ENCODE measurements at regions not wholly inside any gene's neighbourhood (a gene's known extent, or its start where the extent isn't known, plus 50 kb on each side); places are given as distances from the start of the nearest gene placed in this dataset.
"Not testable (repeated sequence)": the region's sequence is repeated elsewhere in the genome, so short reads cannot be mapped to it uniquely, and the experiment has no call there.

DNA sequence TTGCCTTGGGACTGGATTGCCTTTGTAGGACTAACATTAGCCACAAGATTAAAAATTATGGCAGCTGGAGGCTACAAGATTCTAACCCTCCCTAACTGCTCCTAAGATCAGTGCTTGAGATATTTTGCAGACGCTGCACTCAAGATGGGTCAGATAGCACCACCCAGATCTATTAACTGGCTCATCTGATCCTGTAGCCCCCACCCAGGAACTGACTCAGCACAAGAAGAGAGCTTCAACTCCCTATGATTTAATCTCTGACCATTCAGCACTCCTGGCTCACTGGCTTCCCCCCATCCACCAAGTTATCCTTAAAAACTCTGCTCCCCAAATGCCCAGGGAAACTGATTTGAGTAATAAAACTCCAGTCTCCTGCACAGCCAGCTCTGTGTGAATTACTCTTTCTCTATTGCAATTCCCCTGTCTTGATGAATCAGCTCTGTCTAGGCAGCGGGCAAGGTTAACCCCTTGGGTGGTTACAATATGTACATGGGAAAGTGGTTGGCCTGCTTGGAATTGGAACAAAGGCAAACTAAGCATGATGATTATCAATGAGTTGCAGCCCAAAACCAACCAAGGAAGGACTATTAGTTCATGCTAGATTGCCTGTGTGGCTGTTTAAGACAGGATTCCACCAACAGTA lies 111.3 kb downstream of the OR2B2 start:
- peaks cover 1 to 7% (median 2%) of the 10 kb centered on the region in 3 donors for H3K4me1 Mint-ChIP-seq

DNA sequence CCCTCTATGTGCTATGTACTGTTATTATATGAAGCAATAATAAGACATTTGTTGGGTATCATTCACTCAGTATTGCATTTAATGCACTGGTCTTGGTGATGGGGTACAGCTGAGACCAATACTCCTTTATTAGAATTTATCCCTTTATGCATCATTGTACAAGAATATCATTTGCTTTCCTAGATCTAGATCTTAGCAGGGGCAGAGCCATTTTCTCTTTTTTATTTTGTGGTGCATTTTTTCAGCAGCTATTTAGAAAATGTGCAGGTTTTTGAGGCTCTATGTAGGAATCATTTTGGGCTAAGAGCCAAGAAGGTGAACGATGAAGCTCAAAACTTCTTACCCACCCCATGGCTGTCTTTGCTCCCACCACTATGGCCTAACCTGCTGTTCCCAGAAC lies 114.2 kb downstream of the OR2B2 start:
- Mint-ChIP-seq H3K27ac (no peak overlapping the region), H3K36me3 (no peaks in the 10 kb centered on the region), H3K4me3 (peak overlapping the region in 1 of 4 donors; percentile 27), H3K4me1 (peaks cover 4 to 11% (median 5%) of the 10 kb centered on the region in 3 donors), H3K9me3 (no peaks in the 10 kb centered on the region), H3K27me3 (no peaks in the 10 kb centered on the region)

More for the DNA sequence above, 111.3 kb downstream of the OR2B2 start:
- Mint-ChIP-seq H3K27ac (no peak overlapping the region), H3K27me3 (peaks cover 3% of the 10 kb centered on the region), H3K9me3 (no peaks in the 10 kb centered on the region), H3K4me3 (no peak overlapping the region), H3K36me3 (no peaks in the 10 kb centered on the region)

DNA sequence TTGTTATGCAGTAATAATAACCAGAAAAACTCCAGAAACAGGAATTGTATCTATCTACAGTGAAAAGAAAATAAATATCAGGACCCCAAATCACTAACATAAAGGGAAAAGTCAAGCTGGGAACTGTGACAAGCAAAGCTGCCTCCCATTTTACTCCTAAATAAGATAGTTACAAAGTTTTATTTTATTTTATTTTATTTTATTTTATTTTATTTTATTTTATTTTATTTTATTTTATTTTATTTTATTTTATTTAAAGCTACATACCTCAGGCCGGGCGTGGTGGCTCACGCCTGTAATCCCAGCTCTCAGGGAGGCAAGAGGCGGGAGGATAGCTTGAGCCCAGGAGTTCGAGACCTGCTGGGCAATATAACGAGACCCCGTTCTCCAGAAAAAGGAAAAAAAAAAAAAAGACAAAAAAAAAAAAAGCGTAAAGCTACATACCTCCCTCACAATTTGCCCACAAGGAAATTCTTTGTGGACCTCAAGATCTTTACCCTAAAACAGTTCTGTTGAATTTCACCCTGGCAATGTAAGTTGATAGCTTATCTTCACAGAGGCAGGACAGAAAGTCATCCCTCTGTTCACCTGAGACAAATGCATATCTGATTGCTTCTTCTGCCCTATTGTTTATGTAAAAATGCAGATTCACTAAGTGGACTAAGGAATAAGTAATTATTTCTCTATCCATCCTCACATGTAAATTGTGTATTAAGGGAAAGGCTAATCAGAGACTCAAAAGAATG lies 115.3 kb downstream of the OR2B2 start:
- Mint-ChIP-seq H3K27ac (peak overlapping the region in 2 of 3 donors; percentile 47 to 55), H3K4me1 (peaks cover 10 to 19% (median 11%) of the 10 kb centered on the region in 3 donors)
- not testable (repeated sequence) for H3K36me3 Mint-ChIP-seq, H3K27me3 Mint-ChIP-seq, H3K4me3 Mint-ChIP-seq, H3K9me3 Mint-ChIP-seq

DNA sequence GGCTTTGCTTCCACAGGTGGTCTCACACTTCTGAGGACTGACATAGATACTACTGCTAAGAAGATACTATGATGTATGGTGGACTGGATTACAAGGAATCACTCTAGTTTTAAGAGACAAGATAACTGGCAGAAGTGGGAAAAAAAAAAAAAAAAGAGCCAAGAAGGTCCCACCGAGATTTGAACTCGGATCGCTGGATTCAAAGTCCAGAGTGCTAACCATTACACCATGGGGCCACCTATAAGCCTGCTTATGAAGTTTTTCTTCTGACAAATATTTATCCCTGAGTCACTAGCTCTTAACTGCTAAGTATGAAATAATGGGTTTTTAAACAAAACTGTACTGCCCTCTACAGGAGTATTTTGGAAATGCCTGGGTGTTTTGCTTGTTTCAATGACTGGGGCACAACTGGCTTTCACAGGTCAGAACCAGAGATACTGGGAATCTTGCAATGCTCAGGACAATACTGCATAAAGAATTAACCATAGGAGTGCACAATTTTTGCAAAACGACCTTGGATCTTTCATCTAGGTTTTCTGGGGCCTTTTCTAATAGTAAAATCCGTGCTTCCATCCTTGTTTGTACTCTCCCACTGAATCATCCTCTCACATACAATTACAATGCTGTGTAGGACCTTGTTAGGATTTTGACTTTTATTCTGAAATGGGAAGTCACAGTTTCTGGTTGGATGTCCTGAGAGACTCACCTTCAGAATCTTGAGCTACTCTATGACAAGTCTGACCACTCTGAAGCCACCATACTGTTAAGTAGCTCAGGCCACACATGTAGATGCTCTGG lies 116.3 kb downstream of the OR2B2 start:
- Mint-ChIP-seq H3K27me3 (peaks cover 5% of the 10 kb centered on the region), H3K27ac (peak overlapping the region; percentile 65 to 80 (median 73)), H3K4me3 (peak overlapping the region in 1 of 4 donors; percentile 42), H3K4me1 (peaks cover 16 to 26% (median 18%) of the 10 kb centered on the region in 3 donors), H3K36me3 (no peaks in the 10 kb centered on the region), H3K9me3 (no peaks in the 10 kb centered on the region)

DNA sequence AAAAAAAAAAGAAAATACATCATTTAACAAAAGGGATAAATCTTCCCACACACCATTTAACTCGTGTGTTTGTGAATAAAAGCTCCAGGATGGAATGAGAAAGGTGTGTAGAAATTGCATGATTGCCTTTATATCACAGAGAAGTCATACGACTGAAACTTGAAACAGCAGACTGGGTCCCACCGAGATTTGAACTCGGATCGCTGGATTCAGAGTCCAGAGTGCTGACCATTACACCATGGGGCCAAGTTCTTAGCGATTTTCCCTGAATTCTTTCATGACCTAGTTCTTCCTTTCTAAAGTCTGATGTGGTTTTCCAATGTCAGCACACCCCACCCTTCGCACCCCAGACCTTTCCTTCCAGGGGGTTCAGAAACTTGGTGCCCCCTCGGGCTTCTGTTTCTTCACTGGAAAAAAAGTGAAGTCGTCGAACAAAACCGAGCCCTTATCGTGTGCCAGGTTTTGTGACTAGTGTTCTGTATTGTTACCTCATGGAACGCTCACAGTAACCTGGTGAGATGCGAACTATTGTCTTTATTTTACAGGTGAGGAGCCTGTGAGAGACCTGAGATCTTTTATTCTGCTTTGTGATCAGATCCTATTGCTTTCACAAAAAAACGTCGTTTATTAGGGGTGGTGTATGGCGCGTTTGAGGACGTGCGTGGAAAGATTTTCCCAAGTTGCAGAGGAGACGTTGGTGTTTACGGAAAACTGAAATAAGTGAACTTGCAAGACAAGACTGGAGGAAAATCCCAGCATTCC lies 120.8 kb downstream of the OR2B2 start:
- Mint-ChIP-seq H3K36me3 (no peaks in the 10 kb centered on the region), H3K27me3 (peaks cover 5% of the 10 kb centered on the region), H3K4me1 (peaks cover 16 to 26% (median 18%) of the 10 kb centered on the region in 3 donors), H3K4me3 (peak overlapping the region; percentile 81 to 94 (median 90)), H3K27ac (peak overlapping the region; percentile 50 to 70 (median 67)), H3K9me3 (no peaks in the 10 kb centered on the region)

DNA sequence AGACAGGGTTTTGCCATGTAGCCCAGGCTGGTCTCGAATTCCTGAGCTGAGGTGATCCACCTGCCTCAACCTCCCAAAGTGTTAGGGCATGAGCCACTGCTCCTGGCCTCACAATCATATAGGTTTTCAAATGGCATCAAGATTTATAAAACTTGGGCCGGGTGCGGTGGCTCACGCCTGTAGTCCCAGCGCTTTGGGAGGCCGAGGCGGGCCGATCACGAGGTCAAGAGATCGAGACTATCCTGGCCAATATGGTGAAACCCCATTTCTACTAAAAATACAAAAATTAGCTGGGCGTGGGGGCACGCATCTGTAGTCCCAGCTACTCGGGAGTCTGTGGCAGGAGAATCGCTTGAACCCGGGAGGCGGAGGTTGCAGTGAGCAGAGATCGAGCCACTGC lies 123.8 kb downstream of the OR2B2 start:
- not testable (repeated sequence) for H3K36me3 Mint-ChIP-seq, H3K9me3 Mint-ChIP-seq, H3K4me3 Mint-ChIP-seq, H3K27ac Mint-ChIP-seq, H3K27me3 Mint-ChIP-seq
- peaks cover 11 to 17% (median 14%) of the 10 kb centered on the region in 3 donors for H3K4me1 Mint-ChIP-seq

DNA sequence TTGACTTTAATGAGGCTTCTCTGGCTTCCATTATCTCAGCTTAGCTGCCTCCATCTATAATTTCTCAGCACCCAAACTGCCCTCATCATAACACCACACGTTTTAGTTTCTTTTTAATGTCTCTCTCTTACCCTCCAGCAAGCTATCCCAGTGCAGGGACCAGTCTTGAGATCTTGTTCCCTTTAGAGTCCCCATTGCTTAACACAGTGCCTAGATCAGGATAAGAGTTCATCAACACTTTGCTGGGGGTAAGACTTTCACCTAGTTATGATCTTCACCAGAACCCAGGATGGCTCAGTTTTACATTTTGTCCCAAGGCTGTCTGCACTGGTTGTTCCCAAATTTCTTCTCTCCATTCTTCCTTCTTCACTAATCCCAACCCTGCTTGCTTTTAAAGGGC lies 126.1 kb downstream of the OR2B2 start:
- H3K4me3 Mint-ChIP-seq = no peak overlapping the region
- no peaks in the 10 kb centered on the region for H3K36me3 Mint-ChIP-seq
- no peak overlapping the region for H3K27ac Mint-ChIP-seq
- no peaks in the 10 kb centered on the region for H3K4me1 Mint-ChIP-seq
- no peaks in the 10 kb centered on the region for H3K9me3 Mint-ChIP-seq
- peaks cover 2% of the 10 kb centered on the region for H3K27me3 Mint-ChIP-seq

DNA sequence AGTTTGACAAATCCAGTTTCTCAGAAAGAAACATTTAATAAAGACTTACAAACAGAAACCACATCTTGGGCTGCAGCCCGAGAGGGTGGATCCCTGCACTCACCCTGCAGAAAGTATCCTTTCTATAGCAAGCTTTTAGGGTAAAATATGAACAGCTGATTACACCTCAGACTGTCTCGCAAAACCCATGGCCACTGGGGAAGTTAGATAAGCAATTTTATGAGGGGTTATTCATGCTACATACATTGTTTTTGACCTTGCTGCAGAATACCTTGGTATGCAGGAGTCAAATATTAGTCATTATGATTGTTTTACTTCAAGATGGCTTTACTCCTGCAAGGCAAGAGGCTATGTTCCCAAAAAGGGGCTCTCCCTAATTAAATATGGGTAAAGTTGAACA lies 126.9 kb downstream of the OR2B2 start:
- H3K4me1 Mint-ChIP-seq = no peaks in the 10 kb centered on the region
- H3K27ac Mint-ChIP-seq = no peak overlapping the region
- H3K4me3 Mint-ChIP-seq = no peak overlapping the region
- peaks cover 5% of the 10 kb centered on the region for H3K27me3 Mint-ChIP-seq
- H3K9me3 Mint-ChIP-seq = no peaks in the 10 kb centered on the region
- peaks cover 2% of the 10 kb centered on the region for H3K36me3 Mint-ChIP-seq

DNA sequence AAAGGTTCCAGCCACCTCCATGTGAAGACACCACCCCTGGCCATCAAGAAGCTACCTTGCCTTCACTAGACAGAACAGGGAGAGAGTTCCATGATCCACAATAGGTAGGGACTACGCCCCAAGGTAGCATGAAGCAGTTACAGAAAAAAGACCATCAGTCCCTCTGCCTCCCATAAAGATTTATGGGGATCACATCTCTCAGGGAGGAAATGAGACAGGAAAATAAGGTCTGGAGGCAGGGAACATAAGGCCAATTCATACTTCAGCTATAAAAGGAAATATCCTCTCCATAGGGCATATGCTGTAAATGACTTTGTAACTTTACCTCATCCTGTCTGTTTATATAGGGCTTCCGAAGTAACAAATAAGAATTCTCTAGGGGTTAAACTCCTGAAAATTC lies 129.4 kb downstream of the OR2B2 start:
- Mint-ChIP-seq H3K27ac (peak overlapping the region in 2 of 3 donors; percentile 56 to 81), H3K27me3 (peaks cover 5% of the 10 kb centered on the region), H3K4me1 (no peaks in the 10 kb centered on the region), H3K36me3 (peaks cover 2% of the 10 kb centered on the region), H3K4me3 (no peak overlapping the region), H3K9me3 (no peaks in the 10 kb centered on the region)

DNA sequence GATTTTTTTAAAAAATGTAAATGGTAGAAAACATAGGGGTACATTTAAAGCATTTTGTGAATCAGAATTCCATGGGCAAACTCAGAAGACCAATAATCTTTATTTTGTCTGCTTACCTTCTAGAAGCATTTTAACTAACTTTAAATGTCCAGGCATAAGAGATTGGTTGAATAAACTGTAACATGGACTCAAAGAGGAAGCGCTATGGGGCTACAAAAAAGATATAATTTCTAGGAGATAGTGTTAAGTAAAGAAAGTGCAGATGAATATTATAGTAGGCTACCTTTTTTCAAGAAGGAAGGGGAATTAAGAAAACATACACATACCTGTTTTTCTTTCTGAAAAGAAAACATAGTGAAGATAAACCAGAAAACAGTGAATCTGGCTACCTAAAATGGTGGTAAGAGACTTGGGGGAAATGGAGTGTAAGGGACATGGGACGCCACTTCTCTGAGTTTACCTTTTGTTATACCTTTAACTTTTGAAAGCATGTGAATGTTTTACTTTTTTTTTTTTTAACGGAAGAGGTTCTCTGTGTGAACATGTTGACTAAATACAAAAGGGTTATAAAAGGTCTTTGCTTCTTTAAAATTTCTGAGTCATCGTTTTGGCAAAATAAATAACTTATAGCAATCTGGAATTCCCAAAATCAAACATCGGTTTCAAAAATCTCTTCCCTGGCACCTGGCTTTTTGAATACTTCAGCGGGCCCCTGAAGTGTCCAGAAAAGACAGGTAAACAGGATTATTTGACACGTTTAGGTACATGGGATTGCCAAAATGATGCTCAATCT lies 133.4 kb downstream of the OR2B2 start:
- Mint-ChIP-seq H3K27me3 (peaks cover 10% of the 10 kb centered on the region), H3K27ac (peak overlapping the region in 2 of 3 donors; percentile 22 to 26), H3K36me3 (peaks cover 2% of the 10 kb centered on the region), H3K9me3 (no peaks in the 10 kb centered on the region), H3K4me3 (no peak overlapping the region), H3K4me1 (peaks cover 10 to 16% (median 14%) of the 10 kb centered on the region in 3 donors)

DNA sequence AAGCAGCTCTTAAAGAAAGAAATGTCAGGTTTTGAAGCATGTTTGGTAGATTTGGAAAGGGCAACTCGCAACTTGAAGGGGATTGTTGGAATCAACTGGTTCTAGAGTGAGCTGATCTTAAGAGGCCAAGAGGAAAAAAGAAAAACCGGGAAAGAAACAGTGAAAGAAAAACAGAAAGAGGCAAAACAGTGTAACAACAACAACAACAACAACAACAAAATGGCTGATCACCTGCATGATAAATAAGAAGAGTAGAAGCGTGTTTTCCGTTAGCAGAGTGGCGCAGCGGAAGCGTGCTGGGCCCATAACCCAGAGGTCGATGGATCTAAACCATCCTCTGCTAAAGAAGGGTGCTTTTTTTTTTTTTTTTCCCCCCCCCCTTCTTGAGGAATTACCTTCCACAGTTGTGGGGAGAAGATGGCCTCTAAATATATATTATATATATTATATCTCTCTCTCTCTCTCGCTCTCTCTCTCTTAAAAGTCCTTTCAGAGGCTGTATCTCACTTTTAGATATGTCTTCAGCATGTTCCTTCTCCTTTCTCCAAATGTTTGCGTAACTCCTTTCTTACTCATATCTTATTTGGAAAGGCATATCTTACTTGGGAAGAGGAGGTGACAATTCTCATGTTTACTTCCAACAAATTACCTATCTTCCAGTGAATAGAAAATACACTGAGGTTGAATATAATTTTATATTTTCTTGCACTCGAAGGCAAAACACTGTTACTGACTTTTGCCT lies 134.4 kb downstream of the OR2B2 start:
- H3K9me3 Mint-ChIP-seq = no peaks in the 10 kb centered on the region
- peaks cover 2% of the 10 kb centered on the region for H3K36me3 Mint-ChIP-seq
- peak overlapping the region in 2 of 4 donors; percentile 4 to 62 for H3K4me3 Mint-ChIP-seq
- H3K4me1 Mint-ChIP-seq = peaks cover 21 to 25% (median 23%) of the 10 kb centered on the region in 3 donors
- H3K27me3 Mint-ChIP-seq = peaks cover 10% of the 10 kb centered on the region
- peak overlapping the region in 2 of 3 donors; percentile 6 to 85 for H3K27ac Mint-ChIP-seq

DNA sequence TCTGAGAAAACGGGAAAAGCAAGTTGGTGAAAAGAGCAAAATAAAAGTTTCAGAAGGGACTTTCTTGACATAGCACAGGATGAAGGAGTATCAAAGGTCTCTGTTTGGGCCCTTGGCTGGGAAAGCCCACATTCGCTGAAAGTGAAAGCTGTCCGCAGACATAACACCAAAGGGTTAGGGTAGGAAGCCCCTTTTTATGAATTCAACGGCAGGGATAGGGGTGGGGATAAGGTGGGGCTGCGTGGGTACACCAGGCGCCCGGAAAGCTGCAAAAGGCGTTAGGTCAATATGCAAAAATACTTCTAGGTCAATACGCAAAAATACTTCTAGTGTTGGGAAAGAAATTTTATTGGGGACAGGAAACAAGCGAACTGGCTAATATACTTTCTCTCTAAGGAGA lies 135.1 kb downstream of the OR2B2 start:
- peak overlapping the region in 2 of 4 donors; percentile 31 to 59 for H3K4me3 Mint-ChIP-seq
- H3K4me1 Mint-ChIP-seq = peaks cover 26 to 31% (median 27%) of the 10 kb centered on the region in 3 donors
- peaks cover 10% of the 10 kb centered on the region for H3K27me3 Mint-ChIP-seq
- H3K27ac Mint-ChIP-seq = peak overlapping the region; percentile 6 to 85 (median 64)
- H3K36me3 Mint-ChIP-seq = peaks cover 2% of the 10 kb centered on the region
- H3K9me3 Mint-ChIP-seq = no peaks in the 10 kb centered on the region

DNA sequence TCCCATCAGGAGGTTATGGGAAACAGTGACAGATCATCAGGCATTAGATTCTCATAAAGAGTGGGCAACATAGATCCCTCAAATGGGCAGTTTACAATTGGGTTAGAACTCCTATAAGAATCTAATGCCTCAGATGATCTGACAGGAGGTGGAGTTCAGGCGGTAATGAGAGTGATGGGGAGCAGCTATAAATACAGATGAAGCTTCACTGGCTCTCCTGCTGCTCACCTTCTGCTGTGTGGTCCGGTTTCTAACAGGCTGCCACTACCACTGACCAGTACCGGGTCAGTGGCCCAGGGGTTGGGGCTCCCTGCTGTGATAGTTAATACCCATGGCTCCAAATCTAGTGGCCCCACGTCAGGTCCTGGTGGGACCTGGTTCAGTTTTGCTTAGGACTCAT lies 135.7 kb downstream of the OR2B2 start:
- Mint-ChIP-seq H3K4me1 (peaks cover 28 to 34% (median 30%) of the 10 kb centered on the region in 3 donors), H3K36me3 (peaks cover 2% of the 10 kb centered on the region), H3K27me3 (peaks cover 10% of the 10 kb centered on the region), H3K9me3 (no peaks in the 10 kb centered on the region), H3K27ac (no peak overlapping the region), H3K4me3 (peak overlapping the region in 1 of 4 donors; percentile 55)
